HepG2 (cell line): ENCODE measurements at regions not wholly inside any gene's neighbourhood (a gene's known extent, or its start where the extent isn't known, plus 50 kb on each side); places are given as distances from the start of the nearest gene placed in this dataset.
"Not testable (repeated sequence)": the region's sequence is repeated elsewhere in the genome, so short reads cannot be mapped to it uniquely, and the experiment has no call there.

Experiments used
- ATF1 ChIP-seq: IDR thresholded peaks from 2 replicates; pipeline ENCODE4 v1.6.1; 2016; ENCODE audit warnings: mild to moderate bottlenecking, control low read depth
- CSRNP1 ChIP-seq: sonication (generic); formaldehyde crosslinking; IDR thresholded peaks from 2 replicates; pipeline ENCODE4 v1.8.1; 2023; ENCODE audit warnings: mild to moderate bottlenecking, missing genetic modification reagents
- CTCF ChIP-seq: sonication (generic); formaldehyde crosslinking; IDR thresholded peaks from 2 replicates; pipeline ENCODE4 v1.5.0; 2020; ENCODE audit warnings: mild to moderate bottlenecking, missing genetic modification reagents, moderate library complexity
- MAX ChIP-seq: IDR thresholded peaks from 2 replicates; pipeline ENCODE4 v1.6.1; 2012; ENCODE audit warnings: inconsistent platforms
- NBN ChIP-seq: fragments of 450-650 bp; conservative IDR thresholded peaks from 2 replicates; pipeline ENCODE4 v1.6.1; 2017
- NCOA2 ChIP-seq: sonication (generic); formaldehyde crosslinking; IDR thresholded peaks from 2 replicates; pipeline ENCODE4 v1.8.0; 2022; ENCODE audit warnings: inconsistent platforms
- TBP ChIP-seq: sonication (generic); formaldehyde crosslinking; IDR thresholded peaks from 2 replicates; pipeline ENCODE4 v1.5.0; 2020; ENCODE audit warnings: missing genetic modification reagents
- ZNF878 ChIP-seq: sonication (generic); formaldehyde crosslinking; IDR thresholded peaks from 2 replicates; pipeline ENCODE4 v1.8.1; 2023; ENCODE audit warnings: mild to moderate bottlenecking, missing genetic modification reagents, moderate library complexity

- not testable (repeated sequence) for TF ChIP-seq CSRNP1 (CRISPR knock-in tag); NBN; CTCF; MAX; NCOA2 (CRISPR knock-in tag); ZNF878 (CRISPR knock-in tag); ATF1 (CRISPR knock-in tag); TBP (CRISPR knock-in tag)
These were observed 65.1 kb upstream of the MAML3 start for GRCh38 chr4:140219070-140219469.
